CD14-positive monocyte (primary cell): ENCODE measurements at regions not wholly inside any gene's neighbourhood (a gene's known extent, or its start where the extent isn't known, plus 50 kb on each side); places are given as distances from the start of the nearest gene placed in this dataset.

Source experiments
- DNase-seq, 3 donors: peaks; one replicate each; pipeline ENCODE4 v3.0.0-alpha.2; 2011 to 2022
- H2AFZ ChIP-seq: 2 replicates; pipeline ENCODE4 v1.6.0; 2012; ENCODE audit warnings: mild to moderate bottlenecking, low read depth, low read length, inconsistent platforms; ENCODE audit not compliant: insufficient read depth, poor library complexity, severe bottlenecking
- H3K27ac ChIP-seq, 2 donors: 1 replicate in 1 of 2; 2 replicates in 1 of 2; pipeline ENCODE4 v1.5.1; 2012 to 2013; ENCODE audit warnings: low read length in 2 of 2, control low read depth in 1 of 2, inconsistent platforms in 1 of 2, low read depth in 1 of 2, mild to moderate bottlenecking in 1 of 2
- H3K27me3 ChIP-seq, 2 donors: one replicate each; pipeline versions ENCODE4 v1.6.0 to v1.6.1; 2011 to 2013; ENCODE audit warnings: low read length in 2 of 2; ENCODE audit not compliant: control insufficient read depth in 2 of 2, insufficient read depth in 2 of 2
- H3K36me3 ChIP-seq, 2 donors: replicated peaks in 1 of 2; 1 replicate in 1 of 2; 2 replicates in 1 of 2; pipeline versions ENCODE4 v1.5.1 to v1.6.1; 2012 to 2013; ENCODE audit warnings: low read length in 2 of 2, control low read depth in 1 of 2, inconsistent platforms in 1 of 2, mild to moderate bottlenecking in 1 of 2; ENCODE audit not compliant: insufficient read depth in 2 of 2, control insufficient read depth in 1 of 2
- H3K4me1 ChIP-seq, 2 donors: 1 replicate in 1 of 2; 2 replicates in 1 of 2; pipeline versions ENCODE4 v1.5.1 to v1.6.1; 2012 to 2013; ENCODE audit warnings: low read length in 2 of 2, control low read depth in 1 of 2, inconsistent platforms in 1 of 2, mild to moderate bottlenecking in 1 of 2, moderate library complexity in 1 of 2; ENCODE audit not compliant: insufficient read depth in 2 of 2, control insufficient read depth in 1 of 2
- H3K4me2 ChIP-seq: replicated peaks from 2 replicates; pipeline ENCODE3; 2012; ENCODE audit warnings: low read length, moderate library complexity, mild to moderate bottlenecking; ENCODE audit not compliant: poor library complexity, severe bottlenecking; ENCODE audit errors: extremely low read depth
- H3K4me3 ChIP-seq, 3 experiments: fragments of 200-600 bp in 1 of 3; sonication (generic) in 1 of 3; replicated peaks in 1 of 3; 1 replicate in 2 of 3; 2 replicates in 1 of 3; pipeline ENCODE4 v1.5.1; 2011 to 2013; ENCODE audit warnings: low read length in 3 of 3, mild to moderate bottlenecking in 3 of 3, control low read depth in 2 of 3, low read depth in 2 of 3, inconsistent platforms in 1 of 3, moderate library complexity in 1 of 3
- H3K79me2 ChIP-seq: 2 replicates; pipeline ENCODE4 v1.6.0; 2012; ENCODE audit warnings: mild to moderate bottlenecking, control low read depth, inconsistent platforms, low read length, moderate library complexity; ENCODE audit not compliant: insufficient read depth
- H3K9ac ChIP-seq: 2 replicates; pipeline ENCODE4 v1.6.0; 2017; ENCODE audit warnings: low read length, mild to moderate bottlenecking; ENCODE audit not compliant: insufficient read depth, poor library complexity, severe bottlenecking
- H3K9me3 ChIP-seq, 2 donors: replicated peaks in 1 of 2; 1 replicate in 1 of 2; 2 replicates in 1 of 2; pipeline versions ENCODE4 v1.5.1 to v1.6.1; 2012 to 2013; ENCODE audit warnings: low read length in 2 of 2, control low read depth in 1 of 2; ENCODE audit not compliant: control insufficient read depth in 1 of 2, insufficient read depth in 1 of 2
- H4K20me1 ChIP-seq: 2 replicates; pipeline ENCODE4 v1.6.0; 2012; ENCODE audit warnings: mild to moderate bottlenecking, low read length, control low read depth, moderate library complexity; ENCODE audit not compliant: insufficient read depth
- H3K27ac Mint-ChIP-seq, 7 donors: one replicate each; pipeline ENCODE4 v1.8.0; 2020; ENCODE audit warnings: mild to moderate bottlenecking in 7 of 7, mixed read lengths in 7 of 7, moderate library complexity in 6 of 7, inconsistent platforms in 2 of 7
- H3K27me3 Mint-ChIP-seq, 3 donors: one replicate each; pipeline ENCODE4 v1.8.0; 2021 to 2022; ENCODE audit warnings: low read depth in 3 of 3, mild to moderate bottlenecking in 3 of 3, mixed read lengths in 3 of 3, moderate library complexity in 3 of 3, inconsistent platforms in 1 of 3
- H3K36me3 Mint-ChIP-seq, 2 donors: one replicate each; pipeline ENCODE4 v1.8.0; 2020; ENCODE audit warnings: mixed read lengths in 2 of 2, inconsistent platforms in 1 of 2, mild to moderate bottlenecking in 1 of 2
- H3K4me1 Mint-ChIP-seq: one replicate; pipeline ENCODE4 v1.8.0; 2020; ENCODE audit warnings: mild to moderate bottlenecking, mixed read lengths
- H3K4me3 Mint-ChIP-seq, 2 donors: one replicate each; pipeline ENCODE4 v1.8.0; 2020; ENCODE audit warnings: mild to moderate bottlenecking in 2 of 2, mixed read lengths in 2 of 2, moderate library complexity in 1 of 2
- H3K9me3 Mint-ChIP-seq, 7 donors: one replicate each; pipeline ENCODE4 v1.8.0; 2020 to 2022; ENCODE audit warnings: mixed read lengths in 7 of 7, mild to moderate bottlenecking in 6 of 7, moderate library complexity in 6 of 7, inconsistent platforms in 2 of 7
- WGBS: methylation state at CpG from one replicate; pipeline ENCODE4 v1.1.5; 2013; ENCODE audit warnings: missing lambda C conversion rate; ENCODE audit not compliant: insufficient coverage; 5-methylcytosine and 5-hydroxymethylcytosine counted together
- intact Hi-C, 2 donors: fragments of 100-400 bp; cut with micrococcal nuclease; formaldehyde crosslinking; loops; one replicate each; pipeline versions ENCODE4 v1.15.0 to v1.15.1; 2023
- TF ChIP-seq, protein P1 (sequence below): fragments of 200-600 bp; IDR thresholded peaks from one replicate; pipeline ENCODE4 v1.8.0; 2022; ENCODE audit warnings: antibody characterized with exemption, mild to moderate bottlenecking

DNA sequence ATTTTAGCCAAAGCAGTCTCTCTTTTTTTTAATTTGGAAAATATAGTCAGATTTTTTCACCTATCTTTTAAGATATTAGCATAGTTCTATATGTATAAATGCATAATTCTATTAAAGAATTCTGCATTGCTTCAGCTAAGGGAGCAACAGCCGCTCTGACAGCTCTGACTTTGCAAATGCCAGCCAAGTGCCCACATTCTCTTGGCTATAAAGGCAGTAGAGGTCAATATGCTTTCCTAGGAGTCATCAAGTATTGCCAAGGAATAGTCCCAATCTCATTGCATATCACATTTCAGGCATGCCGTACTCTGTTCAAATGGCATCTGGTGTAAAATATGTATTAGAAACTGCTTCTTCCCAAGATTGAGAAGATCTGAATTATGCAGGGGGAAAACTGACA is 161.4 kb downstream of the RPLP1 start:
- Histone ChIP-seq H3K36me3 (no peaks in the 10 kb centered on the region), H3K4me1 (peaks cover 43 to 44% of the 10 kb centered on the region in 2 donors), H3K9ac (no peak overlapping the region), H3K4me3 (no peak overlapping the region), H3K27me3 (no peaks in the 10 kb centered on the region), H3K79me2 (no peaks in the 10 kb centered on the region), H3K4me2 (no peak overlapping the region), H3K27ac (no peak overlapping the region), H2AFZ (no peak overlapping the region), H4K20me1 (no peaks in the 10 kb centered on the region), H3K9me3 (no peaks in the 10 kb centered on the region)
- Mint-ChIP-seq H3K27ac (no peak overlapping the region), H3K9me3 (peaks cover 0 to 3% (median 0%) of the 10 kb centered on the region in 7 donors), H3K27me3 (peaks cover 0 to 5% (median 3%) of the 10 kb centered on the region in 3 donors), H3K36me3 (peaks cover 4 to 9% of the 10 kb centered on the region in 2 donors), H3K4me3 (no peak overlapping the region), H3K4me1 (peaks cover 48% of the 10 kb centered on the region)
- no peak for DNase-seq
- TF ChIP-seq, protein P1, sequence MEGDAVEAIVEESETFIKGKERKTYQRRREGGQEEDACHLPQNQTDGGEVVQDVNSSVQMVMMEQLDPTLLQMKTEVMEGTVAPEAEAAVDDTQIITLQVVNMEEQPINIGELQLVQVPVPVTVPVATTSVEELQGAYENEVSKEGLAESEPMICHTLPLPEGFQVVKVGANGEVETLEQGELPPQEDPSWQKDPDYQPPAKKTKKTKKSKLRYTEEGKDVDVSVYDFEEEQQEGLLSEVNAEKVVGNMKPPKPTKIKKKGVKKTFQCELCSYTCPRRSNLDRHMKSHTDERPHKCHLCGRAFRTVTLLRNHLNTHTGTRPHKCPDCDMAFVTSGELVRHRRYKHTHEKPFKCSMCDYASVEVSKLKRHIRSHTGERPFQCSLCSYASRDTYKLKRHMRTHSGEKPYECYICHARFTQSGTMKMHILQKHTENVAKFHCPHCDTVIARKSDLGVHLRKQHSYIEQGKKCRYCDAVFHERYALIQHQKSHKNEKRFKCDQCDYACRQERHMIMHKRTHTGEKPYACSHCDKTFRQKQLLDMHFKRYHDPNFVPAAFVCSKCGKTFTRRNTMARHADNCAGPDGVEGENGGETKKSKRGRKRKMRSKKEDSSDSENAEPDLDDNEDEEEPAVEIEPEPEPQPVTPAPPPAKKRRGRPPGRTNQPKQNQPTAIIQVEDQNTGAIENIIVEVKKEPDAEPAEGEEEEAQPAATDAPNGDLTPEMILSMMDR: no peak
- intact Hi-C loops: no loop called here
- WGBS: no CpG with 5 or more reads among the region's 2 CpGs

DNA sequence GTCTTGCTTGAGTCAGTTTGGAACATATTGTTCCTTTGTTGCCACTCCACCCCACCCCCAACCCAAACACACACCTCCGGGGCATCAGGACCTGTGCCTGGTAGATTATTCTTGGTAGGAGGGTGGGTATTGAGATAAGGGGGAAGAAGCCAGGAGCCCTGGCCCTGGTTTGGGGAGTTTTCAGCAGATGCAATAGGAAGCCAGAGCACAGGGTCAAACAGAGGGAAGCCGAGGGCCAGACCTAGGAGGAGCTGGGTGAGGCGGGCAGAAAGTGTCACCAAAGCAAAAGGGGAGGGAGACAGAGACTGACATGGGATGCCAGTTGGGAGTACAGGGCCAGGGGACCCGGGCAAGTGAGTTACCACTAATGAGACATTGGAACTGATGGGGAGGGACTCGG is 163.1 kb downstream of the RPLP1 start:
- H3K36me3 ChIP-seq: no peaks in the 10 kb centered on the region
- Mint-ChIP-seq H3K27ac (peak overlapping the region in 2 of 7 donors; percentile 12 to 33), H3K4me3 (no peak overlapping the region), H3K36me3 (peaks cover 0 to 3% of the 10 kb centered on the region in 2 donors), H3K4me1 (peaks cover 31% of the 10 kb centered on the region), H3K9me3 (peaks cover 0 to 3% (median 0%) of the 10 kb centered on the region in 7 donors), H3K27me3 (peaks cover 2 to 3% (median 2%) of the 10 kb centered on the region in 3 donors)
- H3K9ac ChIP-seq: no peak overlapping the region
- no peaks in the 10 kb centered on the region for H3K9me3 ChIP-seq
- H3K27me3 ChIP-seq: no peaks in the 10 kb centered on the region
- TF ChIP-seq, protein P1: no peak
- H3K79me2 ChIP-seq: no peaks in the 10 kb centered on the region
- H4K20me1 ChIP-seq: no peaks in the 10 kb centered on the region
- 94% methylated on average over 3 of the region's 5 CpGs for WGBS
- H3K27ac ChIP-seq: no peak overlapping the region
- no peak overlapping the region for H3K4me2 ChIP-seq
- H3K4me3 ChIP-seq: no peak overlapping the region
- peaks cover 26 to 27% of the 10 kb centered on the region in 2 donors for H3K4me1 ChIP-seq
- H2AFZ ChIP-seq: no peak overlapping the region
- intact Hi-C loops: no loop called here
- DNase-seq: no peak
